A673 (cell line): ENCODE measurements at regions not wholly inside any gene's neighbourhood (a gene's known extent, or its start where the extent isn't known, plus 50 kb on each side); places are given as distances from the start of the nearest gene placed in this dataset.

Experiments used
- BruUV-seq: library from RNA; stranded (reverse); fragments of 400-500 nt; replicated peaks from 2 replicates; lab custom pipeline; 2021; lab: Mats Ljungman, UMichigan
- CTCF ChIA-PET: fragments of 300-600 bp; sonication (Branson Sonifier 250); formaldehyde crosslinking; loops from one replicate; lab custom pipeline; 2022; ENCODE audit warnings: antibody characterized with exemption; lab: Charles Lee
- POLR2A ChIA-PET: fragments of 300-600 bp; sonication (Branson Sonifier 250); formaldehyde crosslinking; loops from one replicate; lab custom pipeline; 2022; ENCODE audit warnings: antibody characterized with exemption; ENCODE audit not compliant: low non-redundant PET; lab: Charles Lee
- DNase-seq: peaks from one replicate; pipeline ENCODE4 v3.0.0-alpha.2; 2015; ENCODE audit warnings: low spot score
- H3K27ac ChIP-seq: fragments of 200-600 bp; sonication (generic); 2 replicates; pipeline ENCODE4 v1.5.1; 2016; ENCODE audit warnings: mixed run types, low read depth, mild to moderate bottlenecking, mixed read lengths, antibody characterized with exemption, low read length; ENCODE audit not compliant: poor library complexity, severe bottlenecking
- H3K27me3 ChIP-seq: fragments of 200-600 bp; sonication (generic); replicated peaks from 2 replicates; pipeline ENCODE4 v1.6.1; 2017; ENCODE audit warnings: mixed run types, low read depth, mild to moderate bottlenecking, mixed read lengths, antibody characterized with exemption, low read length; ENCODE audit not compliant: insufficient read depth, poor library complexity
- H3K36me3 ChIP-seq: fragments of 200-600 bp; sonication (generic); 2 replicates; pipeline ENCODE4 v1.6.1; 2016; ENCODE audit warnings: mixed run types, mild to moderate bottlenecking, mixed read lengths, antibody characterized with exemption, low read length; ENCODE audit not compliant: insufficient read depth, poor library complexity, severe bottlenecking
- H3K4me1 ChIP-seq: fragments of 200-600 bp; sonication (generic); 2 replicates; pipeline ENCODE4 v1.6.1; 2017; ENCODE audit warnings: mixed run types, mild to moderate bottlenecking, mixed read lengths, antibody characterized with exemption, low read length; ENCODE audit not compliant: insufficient read depth, poor library complexity, severe bottlenecking
- H3K4me3 ChIP-seq: fragments of 200-600 bp; sonication (generic); 2 replicates; pipeline ENCODE4 v1.5.1; 2016; ENCODE audit warnings: low read depth, mixed run types, mild to moderate bottlenecking, mixed read lengths, low read length; ENCODE audit not compliant: poor library complexity, severe bottlenecking
- H3K9me3 ChIP-seq: fragments of 200-600 bp; sonication (generic); 2 replicates; pipeline ENCODE4 v1.6.1; 2016; ENCODE audit warnings: mixed run types, low read depth, mild to moderate bottlenecking, mixed read lengths, antibody characterized with exemption, low read length; ENCODE audit not compliant: poor library complexity, severe bottlenecking
- EZH2 ChIP-seq: fragments of 200-600 bp; sonication (generic); IDR thresholded peaks from 2 replicates; pipeline ENCODE4 v1.6.1; 2017; ENCODE audit warnings: borderline replicate concordance, low read depth, mild to moderate bottlenecking, mixed read lengths, antibody characterized with exemption, low read length; ENCODE audit not compliant: poor library complexity, severe bottlenecking
- intact Hi-C: fragments of 100-400 bp; cut with micrococcal nuclease; formaldehyde crosslinking; loops from one replicate; pipeline ENCODE4 v1.10.0; 2022; ENCODE audit not compliant: unreplicated experiment
- TF ChIP-seq, protein P1 (sequence below): fragments of 300-800, 200-600 bp; sonication (generic); conservative IDR thresholded peaks from 2 replicates; pipeline ENCODE4 v1.5.1; 2017; ENCODE audit warnings: low read depth, mild to moderate bottlenecking, antibody characterized with exemption, low read length, moderate library complexity, mixed read lengths

DNA sequence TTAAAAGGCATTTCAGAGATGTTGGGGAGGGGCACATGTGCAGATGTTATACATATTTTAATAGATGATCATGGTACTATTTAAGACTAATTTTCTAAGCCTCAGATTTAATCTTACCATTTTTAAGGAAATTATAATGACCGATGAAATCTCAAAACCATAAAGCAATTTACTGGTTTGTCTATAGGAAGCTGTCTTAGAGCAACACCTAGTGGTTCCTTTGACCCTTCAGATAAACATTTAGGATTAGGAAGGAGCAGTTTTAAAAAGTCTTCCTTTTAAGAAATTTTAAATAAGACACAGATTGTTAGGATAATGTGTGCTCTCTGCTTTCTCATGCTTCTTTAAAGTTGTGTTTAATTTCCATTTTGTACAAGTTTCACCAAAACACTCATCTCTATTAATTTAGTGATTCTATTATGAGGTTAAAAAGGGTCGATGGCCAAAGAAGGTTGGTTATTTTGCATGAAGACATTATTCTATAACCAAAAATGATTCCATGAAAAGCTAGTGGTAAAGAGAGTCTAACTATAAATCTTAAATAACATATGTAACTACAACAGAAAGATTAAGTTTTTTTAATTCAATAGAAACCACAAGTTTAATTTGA lies 376.4 kb downstream of the HACE1 start:
- Histone ChIP-seq H3K9me3 (no peaks in the 10 kb centered on the region), H3K4me3 (no peak overlapping the region), H3K4me1 (peaks cover 16% of the 10 kb centered on the region), H3K27ac (no peak overlapping the region), H3K36me3 (no peaks in the 10 kb centered on the region), H3K27me3 (no peaks in the 10 kb centered on the region)
- intact Hi-C loops = loop anchor here (10.0 kb wide), 1 partner anchor 159 kb away; no protein-coding TSS in a partner anchor
- no TSS peak for BruUV-seq
- DNase-seq = peak; percentile 51
- ChIA-PET CTCF (no interaction called here), POLR2A (no interaction called here)
- TF ChIP-seq, protein P1, sequence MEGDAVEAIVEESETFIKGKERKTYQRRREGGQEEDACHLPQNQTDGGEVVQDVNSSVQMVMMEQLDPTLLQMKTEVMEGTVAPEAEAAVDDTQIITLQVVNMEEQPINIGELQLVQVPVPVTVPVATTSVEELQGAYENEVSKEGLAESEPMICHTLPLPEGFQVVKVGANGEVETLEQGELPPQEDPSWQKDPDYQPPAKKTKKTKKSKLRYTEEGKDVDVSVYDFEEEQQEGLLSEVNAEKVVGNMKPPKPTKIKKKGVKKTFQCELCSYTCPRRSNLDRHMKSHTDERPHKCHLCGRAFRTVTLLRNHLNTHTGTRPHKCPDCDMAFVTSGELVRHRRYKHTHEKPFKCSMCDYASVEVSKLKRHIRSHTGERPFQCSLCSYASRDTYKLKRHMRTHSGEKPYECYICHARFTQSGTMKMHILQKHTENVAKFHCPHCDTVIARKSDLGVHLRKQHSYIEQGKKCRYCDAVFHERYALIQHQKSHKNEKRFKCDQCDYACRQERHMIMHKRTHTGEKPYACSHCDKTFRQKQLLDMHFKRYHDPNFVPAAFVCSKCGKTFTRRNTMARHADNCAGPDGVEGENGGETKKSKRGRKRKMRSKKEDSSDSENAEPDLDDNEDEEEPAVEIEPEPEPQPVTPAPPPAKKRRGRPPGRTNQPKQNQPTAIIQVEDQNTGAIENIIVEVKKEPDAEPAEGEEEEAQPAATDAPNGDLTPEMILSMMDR = peak; percentile 70
- TF ChIP-seq EZH2 = no peak

DNA sequence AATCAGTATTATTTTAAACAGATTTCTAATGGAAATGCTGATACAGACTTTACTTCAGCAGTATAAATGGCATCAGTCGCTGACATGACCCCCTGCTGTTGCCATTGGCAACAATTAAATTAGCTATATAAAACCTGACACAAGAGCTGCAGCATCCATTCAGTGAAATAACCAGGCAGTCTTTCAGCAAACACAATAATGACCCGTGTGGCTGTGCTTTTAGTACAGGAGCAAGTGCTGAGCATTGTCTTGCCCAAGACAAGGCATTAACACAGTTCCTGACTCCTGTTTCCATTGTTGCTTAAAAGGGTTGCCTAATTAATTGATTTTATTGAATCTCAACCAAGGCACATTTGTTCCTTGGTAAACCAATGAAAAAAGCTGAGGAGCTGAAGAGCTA lies 382.1 kb downstream of the HACE1 start:
- TF ChIP-seq EZH2 = no peak
- TF ChIP-seq, protein P1 = no peak
- no peak for DNase-seq
- H3K4me3 ChIP-seq = no peak overlapping the region
- no peaks in the 10 kb centered on the region for H3K27me3 ChIP-seq
- BruUV-seq = no TSS peak
- no peaks in the 10 kb centered on the region for H3K4me1 ChIP-seq
- intact Hi-C loops = no loop called here
- ChIA-PET CTCF (no interaction called here), POLR2A (no interaction called here)
- no peaks in the 10 kb centered on the region for H3K9me3 ChIP-seq
- H3K36me3 ChIP-seq = no peaks in the 10 kb centered on the region
- H3K27ac ChIP-seq = no peak overlapping the region

DNA sequence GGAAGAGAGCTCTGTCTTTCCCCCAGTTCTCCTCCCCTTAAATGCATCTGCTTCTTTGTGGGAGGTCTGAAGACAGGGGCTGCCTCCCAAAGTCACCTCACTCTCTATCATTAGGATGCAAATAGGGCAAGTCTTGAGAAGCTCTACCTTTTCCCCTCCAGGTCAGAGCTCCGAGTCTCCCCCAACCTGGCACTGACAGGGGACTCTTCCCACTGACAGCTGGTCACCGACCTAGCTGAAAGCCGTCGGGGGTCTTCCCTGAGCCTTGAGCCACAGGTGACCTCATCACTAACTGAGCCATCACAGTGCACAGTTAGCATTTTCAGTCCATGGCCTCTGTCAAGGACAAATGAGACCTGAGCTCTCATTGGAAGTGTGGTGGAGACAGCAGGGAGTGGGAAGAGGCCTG lies 386.7 kb downstream of the HACE1 start:
- intact Hi-C loops = no loop called here
- Histone ChIP-seq H3K9me3 (no peaks in the 10 kb centered on the region), H3K4me3 (no peak overlapping the region), H3K36me3 (no peaks in the 10 kb centered on the region), H3K4me1 (no peaks in the 10 kb centered on the region), H3K27me3 (no peaks in the 10 kb centered on the region), H3K27ac (no peak overlapping the region)
- ChIA-PET CTCF (no interaction called here), POLR2A (no interaction called here)
- TF ChIP-seq EZH2 = no peak
- TF ChIP-seq, protein P1 = no peak
- no peak for DNase-seq
- no TSS peak for BruUV-seq
